Germinal center (tissue), 1 donor: ENCODE measurements at regions not wholly inside any gene's neighbourhood (a gene's known extent, or its start where the extent isn't known, plus 50 kb on each side); places are given as distances from the start of the nearest gene placed in this dataset.

ENCODE experiments used
- DNase-seq: peaks from one replicate; pipeline ENCODE4 v3.0.0; 2012; ENCODE audit warnings: mixed read lengths, low spot score

- DNase-seq, result no peak
Measured at GRCh38 chr1:5568321-5568720, 423.9 kb downstream of the NPHP4 start.

- DNase-seq, result no peak
Measured at GRCh38 chr1:5567839-5568238, 424.4 kb downstream of the NPHP4 start.

GRCh38 chr1:5566924-5567323, 425.3 kb downstream of the NPHP4 start:
- DNase-seq, result no peak

GRCh38 chr1:5565281-5566125, 426.7 kb downstream of the NPHP4 start:
- DNase-seq, result no peak

GRCh38 chr1:5564578-5565257, 427.5 kb downstream of the NPHP4 start:
- DNase-seq, result no peak

- DNase-seq, result no peak
Measured at GRCh38 chr1:5563861-5564577, 428.2 kb downstream of the NPHP4 start.

GRCh38 chr1:5562769-5563168, 429.5 kb downstream of the NPHP4 start:
- no peak for DNase-seq

GRCh38 chr1:5562331-5562730, 429.9 kb downstream of the NPHP4 start:
- DNase-seq, result no peak

GRCh38 chr1:5559078-5559477, 433.1 kb downstream of the NPHP4 start:
- no peak for DNase-seq

- DNase-seq, result no peak
Measured at GRCh38 chr1:5555853-5556252, 436.4 kb downstream of the NPHP4 start.

GRCh38 chr1:5554784-5555183, 437.4 kb downstream of the NPHP4 start:
- DNase-seq, result no peak

- DNase-seq, result no peak
Measured at GRCh38 chr1:5554111-5554510, 438.1 kb downstream of the NPHP4 start.

- DNase-seq, result no peak
Measured at GRCh38 chr1:5552787-5553484, 439.3 kb downstream of the NPHP4 start.

- no peak for DNase-seq
Measured at GRCh38 chr1:5551274-5551975, 440.8 kb downstream of the NPHP4 start.

- DNase-seq, result no peak
Measured at GRCh38 chr1:5548266-5548665, 444.0 kb downstream of the NPHP4 start.

- no peak for DNase-seq
Measured at GRCh38 chr1:5543235-5543634, 449.0 kb downstream of the NPHP4 start.

GRCh38 chr1:5532811-5533210, 459.4 kb downstream of the NPHP4 start:
- DNase-seq, result no peak

GRCh38 chr1:5526822-5527551, 465.2 kb downstream of the NPHP4 start:
- DNase-seq, result no peak

GRCh38 chr1:5526385-5526750, 465.9 kb downstream of the NPHP4 start:
- DNase-seq, result no peak

- DNase-seq, result no peak
Measured at GRCh38 chr1:5525597-5526384, 466.4 kb downstream of the NPHP4 start.
